ENCODE measurements at regions not wholly inside any gene's neighbourhood (a gene's known extent, or its start where the extent isn't known, plus 50 kb on each side); places are given as distances from the start of the nearest gene placed in this dataset.

GRCh38 chr2:41659758-41660157, 388.1 kb upstream of the PKDCC start:
- no peaks in the 10 kb centered on the region for H3K36me3 ChIP-seq
- TF ChIP-seq Cebpa-rat (IDR thresholded peaks at IDR 0.05): no peak
- no peak overlapping the region for H3K4me3 ChIP-seq
- no peaks in the 10 kb centered on the region for H3K9me3 ChIP-seq
- no peaks in the 10 kb centered on the region for H3K4me1 ChIP-seq
- H3K27me3 ChIP-seq: no peaks in the 10 kb centered on the region
- H4K20me1 ChIP-seq: no peaks in the 10 kb centered on the region
- no peak overlapping the region for H3K4me2 ChIP-seq
- H3K27ac ChIP-seq: no peak overlapping the region
- no peak overlapping the region for H3K9ac ChIP-seq

- no peaks in the 10 kb centered on the region for H4K20me1 ChIP-seq
- no peak overlapping the region for H3K27ac ChIP-seq
- H3K4me3 ChIP-seq: no peak overlapping the region
- H3K4me2 ChIP-seq: no peak overlapping the region
- H3K9ac ChIP-seq: no peak overlapping the region
- TF ChIP-seq Cebpa-rat (IDR thresholded peaks at IDR 0.05): no peak
- no peaks in the 10 kb centered on the region for H3K4me1 ChIP-seq
- no peaks in the 10 kb centered on the region for H3K9me3 ChIP-seq
- H3K27me3 ChIP-seq: no peaks in the 10 kb centered on the region
- no peaks in the 10 kb centered on the region for H3K36me3 ChIP-seq
These were observed 385.4 kb upstream of the PKDCC start for GRCh38 chr2:41662461-41662860.

- Histone ChIP-seq H3K27ac (no peak overlapping the region), H3K36me3 (no peaks in the 10 kb centered on the region), H3K4me3 (no peak overlapping the region), H3K9ac (no peak overlapping the region), H3K9me3 (no peaks in the 10 kb centered on the region), H3K4me2 (no peak overlapping the region), H3K4me1 (no peaks in the 10 kb centered on the region), H3K27me3 (no peaks in the 10 kb centered on the region), H4K20me1 (no peaks in the 10 kb centered on the region)
- no peak for TF ChIP-seq Cebpa-rat (IDR thresholded peaks at IDR 0.05)
These were observed 384.8 kb upstream of the PKDCC start for GRCh38 chr2:41663056-41663455.

GRCh38 chr2:41668529-41668928, 379.3 kb upstream of the PKDCC start:
- Histone ChIP-seq H3K27me3 (no peaks in the 10 kb centered on the region), H3K9me3 (no peaks in the 10 kb centered on the region), H3K36me3 (no peaks in the 10 kb centered on the region), H4K20me1 (no peaks in the 10 kb centered on the region), H3K4me3 (no peak overlapping the region), H3K4me1 (no peaks in the 10 kb centered on the region), H3K27ac (no peak overlapping the region), H3K9ac (no peak overlapping the region), H3K4me2 (no peak overlapping the region)
- TF ChIP-seq Cebpa-rat (IDR thresholded peaks at IDR 0.05): no peak

- H3K9me3 ChIP-seq: no peaks in the 10 kb centered on the region
- H3K4me3 ChIP-seq: no peak overlapping the region
- no peak overlapping the region for H3K4me2 ChIP-seq
- no peaks in the 10 kb centered on the region for H3K36me3 ChIP-seq
- no peaks in the 10 kb centered on the region for H3K4me1 ChIP-seq
- H4K20me1 ChIP-seq: no peaks in the 10 kb centered on the region
- H3K27ac ChIP-seq: no peak overlapping the region
- H3K27me3 ChIP-seq: no peaks in the 10 kb centered on the region
- no peak for TF ChIP-seq Cebpa-rat (IDR thresholded peaks at IDR 0.05)
- no peak overlapping the region for H3K9ac ChIP-seq
These were observed 369.2 kb upstream of the PKDCC start for GRCh38 chr2:41678639-41679038.

- no peaks in the 10 kb centered on the region for H3K27me3 ChIP-seq
- no peak for TF ChIP-seq Cebpa-rat (IDR thresholded peaks at IDR 0.05)
- no peak overlapping the region for H3K9ac ChIP-seq
- no peaks in the 10 kb centered on the region for H4K20me1 ChIP-seq
- no peaks in the 10 kb centered on the region for H3K9me3 ChIP-seq
- no peak overlapping the region for H3K4me2 ChIP-seq
- H3K36me3 ChIP-seq: no peaks in the 10 kb centered on the region
- H3K4me1 ChIP-seq: no peaks in the 10 kb centered on the region
- H3K27ac ChIP-seq: no peak overlapping the region
- no peak overlapping the region for H3K4me3 ChIP-seq
These were observed 361.7 kb upstream of the PKDCC start for GRCh38 chr2:41686156-41686555.

- Histone ChIP-seq H3K9ac (no peak overlapping the region), H3K27me3 (no peaks in the 10 kb centered on the region), H3K4me2 (no peak overlapping the region), H3K4me1 (no peaks in the 10 kb centered on the region), H4K20me1 (no peaks in the 10 kb centered on the region), H3K4me3 (no peak overlapping the region), H3K9me3 (no peaks in the 10 kb centered on the region), H3K36me3 (no peaks in the 10 kb centered on the region), H3K27ac (no peak overlapping the region)
- no peak for TF ChIP-seq Cebpa-rat (IDR thresholded peaks at IDR 0.05)
These were observed 356.3 kb upstream of the PKDCC start for GRCh38 chr2:41691561-41691960.

GRCh38 chr2:41694536-41695049, 353.2 kb upstream of the PKDCC start:
- H3K9me3 ChIP-seq: no peaks in the 10 kb centered on the region
- no peak overlapping the region for H3K27ac ChIP-seq
- H3K4me2 ChIP-seq: no peak overlapping the region

GRCh38 chr2:41695198-41696113, 352.4 kb upstream of the PKDCC start:
- H3K4me2 ChIP-seq: no peak overlapping the region
- H4K20me1 ChIP-seq: no peaks in the 10 kb centered on the region
- H3K4me1 ChIP-seq: no peaks in the 10 kb centered on the region
- TF ChIP-seq Cebpa-rat (IDR thresholded peaks at IDR 0.05): no peak
- H3K27me3 ChIP-seq: no peaks in the 10 kb centered on the region
- no peaks in the 10 kb centered on the region for H3K36me3 ChIP-seq
- no peaks in the 10 kb centered on the region for H3K9me3 ChIP-seq
- H3K4me3 ChIP-seq: no peak overlapping the region
- no peak overlapping the region for H3K27ac ChIP-seq
- H3K9ac ChIP-seq: no peak overlapping the region

More at GRCh38 chr2:41694536-41695049, 353.2 kb upstream of the PKDCC start:
- no peak overlapping the region for H3K4me3 ChIP-seq
- H3K9ac ChIP-seq: no peak overlapping the region
- H3K27me3 ChIP-seq: no peaks in the 10 kb centered on the region
- TF ChIP-seq Cebpa-rat (IDR thresholded peaks at IDR 0.05): no peak
- no peaks in the 10 kb centered on the region for H3K36me3 ChIP-seq
- H3K4me1 ChIP-seq: no peaks in the 10 kb centered on the region
- no peaks in the 10 kb centered on the region for H4K20me1 ChIP-seq

- H3K27ac ChIP-seq: no peak overlapping the region
- H3K36me3 ChIP-seq: no peaks in the 10 kb centered on the region
- no peaks in the 10 kb centered on the region for H3K9me3 ChIP-seq
- no peak overlapping the region for H3K4me3 ChIP-seq
- no peaks in the 10 kb centered on the region for H3K4me1 ChIP-seq
- H3K9ac ChIP-seq: no peak overlapping the region
- no peaks in the 10 kb centered on the region for H3K27me3 ChIP-seq
- no peaks in the 10 kb centered on the region for H4K20me1 ChIP-seq
- no peak for TF ChIP-seq Cebpa-rat (IDR thresholded peaks at IDR 0.05)
- H3K4me2 ChIP-seq: no peak overlapping the region
These were observed 350.4 kb upstream of the PKDCC start for GRCh38 chr2:41697389-41697788.
